CD4-positive, CD25-positive, alpha-beta regulatory T cell (primary cell): ENCODE measurements at regions not wholly inside any gene's neighbourhood (a gene's known extent, or its start where the extent isn't known, plus 50 kb on each side); places are given as distances from the start of the nearest gene placed in this dataset.

Experiments used
- ATAC-seq, 2 donors: fragments of 150-1000 bp; cut with Tn5 transposase; one replicate each; pipeline ENCODE4 v1.10.0; 2021; ENCODE audit warnings: low read depth in 2 of 2, moderate number of reproducible peaks in 2 of 2, moderate library complexity in 1 of 2
- DNase-seq, 3 donors: peaks; one replicate each; pipeline versions ENCODE4 v3.0.0 to v3.0.0-alpha.2; 2012 to 2022; ENCODE audit warnings: mixed read lengths in 1 of 3
- H3K27ac ChIP-seq: one replicate; pipeline ENCODE4 v1.7.0; 2013; ENCODE audit warnings: mild to moderate bottlenecking, low read length; ENCODE audit not compliant: insufficient read depth, poor library complexity, severe bottlenecking
- H3K27me3 ChIP-seq: one replicate; pipeline ENCODE4 v1.7.0; 2013; ENCODE audit warnings: low read length; ENCODE audit not compliant: control insufficient read depth, insufficient read depth
- H3K36me3 ChIP-seq: one replicate; pipeline ENCODE4 v1.7.0; 2013; ENCODE audit warnings: mild to moderate bottlenecking, low read length, moderate library complexity; ENCODE audit not compliant: control insufficient read depth, insufficient read depth
- H3K4me1 ChIP-seq: 2 replicates; pipeline ENCODE4 v1.7.0; 2013; ENCODE audit warnings: mild to moderate bottlenecking, low read length; ENCODE audit not compliant: insufficient read depth, control insufficient read depth, poor library complexity, severe bottlenecking
- H3K4me3 ChIP-seq: one replicate; pipeline ENCODE4 v1.7.0; 2013; ENCODE audit warnings: low read depth, mild to moderate bottlenecking, low read length, moderate library complexity
- H3K9me3 ChIP-seq, 2 experiments: 1 replicate in 1 of 2; 2 replicates in 1 of 2; pipeline ENCODE4 v1.7.0; 2013; ENCODE audit warnings: low read length in 2 of 2, mild to moderate bottlenecking in 1 of 2, moderate library complexity in 1 of 2; ENCODE audit not compliant: control insufficient read depth in 2 of 2
- H3K27ac Mint-ChIP-seq, 3 donors: one replicate each; pipeline ENCODE4 v1.8.0; 2020 to 2022; ENCODE audit warnings: mild to moderate bottlenecking in 3 of 3, mixed read lengths in 3 of 3, moderate library complexity in 2 of 3
- H3K27me3 Mint-ChIP-seq: one replicate; pipeline ENCODE4 v1.8.0; 2022; ENCODE audit warnings: mild to moderate bottlenecking, mixed read lengths
- H3K36me3 Mint-ChIP-seq: one replicate; pipeline ENCODE4 v1.8.0; 2020; ENCODE audit warnings: mixed read lengths
- H3K4me1 Mint-ChIP-seq, 4 donors: one replicate each; pipeline ENCODE4 v1.8.0; 2020 to 2022; ENCODE audit warnings: mixed read lengths in 4 of 4, mild to moderate bottlenecking in 1 of 4
- H3K4me3 Mint-ChIP-seq, 4 donors: one replicate each; pipeline ENCODE4 v1.8.0; 2020 to 2022; ENCODE audit warnings: mild to moderate bottlenecking in 4 of 4, mixed read lengths in 4 of 4, moderate library complexity in 3 of 4
- H3K9me3 Mint-ChIP-seq, 7 donors: one replicate each; pipeline ENCODE4 v1.8.0; 2020 to 2022; ENCODE audit warnings: mixed read lengths in 7 of 7, mild to moderate bottlenecking in 3 of 7, moderate library complexity in 2 of 7

GRCh38 chr20:22307409-22307808 is 277.0 kb downstream of the FOXA2 start:
- no peaks in the 10 kb centered on the region for H3K27me3 Mint-ChIP-seq
- H3K36me3 Mint-ChIP-seq: no peaks in the 10 kb centered on the region
- Histone ChIP-seq H3K4me3 (no peak overlapping the region), H3K4me1 (no peaks in the 10 kb centered on the region), H3K9me3 (no peaks in the 10 kb centered on the region), H3K27me3 (no peaks in the 10 kb centered on the region), H3K36me3 (no peaks in the 10 kb centered on the region), H3K27ac (no peak overlapping the region)
- H3K27ac Mint-ChIP-seq: no peak overlapping the region
- no peaks in the 10 kb centered on the region for H3K4me1 Mint-ChIP-seq
- peaks cover 0 to 5% (median 1%) of the 10 kb centered on the region in 7 donors for H3K9me3 Mint-ChIP-seq
- no peak for ATAC-seq
- DNase-seq: no peak
- H3K4me3 Mint-ChIP-seq: no peak overlapping the region

- Histone ChIP-seq H3K36me3 (no peaks in the 10 kb centered on the region), H3K27ac (no peak overlapping the region), H3K9me3 (no peaks in the 10 kb centered on the region), H3K4me3 (no peak overlapping the region), H3K4me1 (no peaks in the 10 kb centered on the region), H3K27me3 (no peaks in the 10 kb centered on the region)
- Mint-ChIP-seq H3K27ac (no peak overlapping the region), H3K27me3 (no peaks in the 10 kb centered on the region), H3K4me3 (no peak overlapping the region), H3K36me3 (no peaks in the 10 kb centered on the region), H3K9me3 (peaks cover 0 to 9% (median 3%) of the 10 kb centered on the region in 7 donors), H3K4me1 (no peaks in the 10 kb centered on the region)
- no peak for DNase-seq
- ATAC-seq: no peak
Observed at GRCh38 chr20:22305381-22305780, 279.0 kb downstream of the FOXA2 start.

GRCh38 chr20:22303523-22303922 is 280.8 kb downstream of the FOXA2 start:
- ATAC-seq (no peak), DNase-seq (no peak)
- H3K4me1 ChIP-seq: no peaks in the 10 kb centered on the region
- H3K27ac ChIP-seq: no peak overlapping the region
- Mint-ChIP-seq H3K4me3 (no peak overlapping the region), H3K27me3 (no peaks in the 10 kb centered on the region), H3K36me3 (no peaks in the 10 kb centered on the region), H3K9me3 (peaks cover 0 to 16% (median 7%) of the 10 kb centered on the region in 7 donors), H3K4me1 (no peaks in the 10 kb centered on the region), H3K27ac (no peak overlapping the region)
- no peak overlapping the region for H3K4me3 ChIP-seq
- no peaks in the 10 kb centered on the region for H3K9me3 ChIP-seq
- H3K27me3 ChIP-seq: no peaks in the 10 kb centered on the region
- H3K36me3 ChIP-seq: no peaks in the 10 kb centered on the region

- H3K27me3 Mint-ChIP-seq: no peaks in the 10 kb centered on the region
- Histone ChIP-seq H3K27ac (no peak overlapping the region), H3K36me3 (no peaks in the 10 kb centered on the region), H3K4me1 (no peaks in the 10 kb centered on the region), H3K4me3 (no peak overlapping the region), H3K9me3 (no peaks in the 10 kb centered on the region), H3K27me3 (no peaks in the 10 kb centered on the region)
- no peaks in the 10 kb centered on the region for H3K4me1 Mint-ChIP-seq
- no peak overlapping the region for H3K4me3 Mint-ChIP-seq
- no peak overlapping the region for H3K27ac Mint-ChIP-seq
- peaks cover 0 to 16% (median 7%) of the 10 kb centered on the region in 7 donors for H3K9me3 Mint-ChIP-seq
- H3K36me3 Mint-ChIP-seq: no peaks in the 10 kb centered on the region
- DNase-seq (no peak), ATAC-seq (no peak)
Observed at GRCh38 chr20:22302039-22302438, 282.3 kb downstream of the FOXA2 start.

- Histone ChIP-seq H3K4me1 (no peaks in the 10 kb centered on the region), H3K27ac (no peak overlapping the region), H3K27me3 (no peaks in the 10 kb centered on the region), H3K9me3 (no peaks in the 10 kb centered on the region), H3K36me3 (no peaks in the 10 kb centered on the region), H3K4me3 (no peak overlapping the region)
- DNase-seq: no peak
- Mint-ChIP-seq H3K36me3 (no peaks in the 10 kb centered on the region), H3K4me3 (no peak overlapping the region), H3K27me3 (no peaks in the 10 kb centered on the region), H3K4me1 (no peaks in the 10 kb centered on the region), H3K9me3 (peaks cover 0 to 7% (median 6%) of the 10 kb centered on the region in 7 donors), H3K27ac (no peak overlapping the region)
- no peak for ATAC-seq
Observed at GRCh38 chr20:22293886-22294285, 290.5 kb downstream of the FOXA2 start.

- Mint-ChIP-seq H3K4me3 (no peak overlapping the region), H3K27me3 (no peaks in the 10 kb centered on the region), H3K4me1 (no peaks in the 10 kb centered on the region), H3K36me3 (no peaks in the 10 kb centered on the region), H3K27ac (no peak overlapping the region), H3K9me3 (peaks cover 0 to 5% (median 3%) of the 10 kb centered on the region in 7 donors)
- Histone ChIP-seq H3K4me1 (no peaks in the 10 kb centered on the region), H3K36me3 (no peaks in the 10 kb centered on the region), H3K27me3 (no peaks in the 10 kb centered on the region), H3K9me3 (no peaks in the 10 kb centered on the region), H3K27ac (no peak overlapping the region), H3K4me3 (no peak overlapping the region)
- ATAC-seq (no peak), DNase-seq (no peak)
Observed at GRCh38 chr20:22289442-22289841, 294.9 kb downstream of the FOXA2 start.

- no peak for ATAC-seq
- no peak overlapping the region for H3K4me3 Mint-ChIP-seq
- no peak overlapping the region for H3K27ac ChIP-seq
- no peaks in the 10 kb centered on the region for H3K4me1 Mint-ChIP-seq
- H3K27me3 ChIP-seq: no peaks in the 10 kb centered on the region
- no peak overlapping the region for H3K27ac Mint-ChIP-seq
- H3K27me3 Mint-ChIP-seq: no peaks in the 10 kb centered on the region
- no peaks in the 10 kb centered on the region for H3K36me3 Mint-ChIP-seq
- no peaks in the 10 kb centered on the region for H3K9me3 ChIP-seq
- no peaks in the 10 kb centered on the region for H3K36me3 ChIP-seq
- H3K4me1 ChIP-seq: no peaks in the 10 kb centered on the region
- DNase-seq: no peak
- H3K4me3 ChIP-seq: no peak overlapping the region
- H3K9me3 Mint-ChIP-seq: peaks cover 0 to 5% (median 3%) of the 10 kb centered on the region in 7 donors
Observed at GRCh38 chr20:22288957-22289356, 295.4 kb downstream of the FOXA2 start.

- no peaks in the 10 kb centered on the region for H3K36me3 Mint-ChIP-seq
- no peak overlapping the region for H3K4me3 Mint-ChIP-seq
- no peaks in the 10 kb centered on the region for H3K27me3 ChIP-seq
- H3K27me3 Mint-ChIP-seq: no peaks in the 10 kb centered on the region
- DNase-seq: no peak
- ATAC-seq: no peak
- H3K4me1 Mint-ChIP-seq: no peaks in the 10 kb centered on the region
- H3K4me3 ChIP-seq: no peak overlapping the region
- H3K27ac Mint-ChIP-seq: no peak overlapping the region
- H3K9me3 ChIP-seq: no peaks in the 10 kb centered on the region
- H3K9me3 Mint-ChIP-seq: peaks cover 0 to 4% (median 2%) of the 10 kb centered on the region in 7 donors
- no peak overlapping the region for H3K27ac ChIP-seq
- H3K36me3 ChIP-seq: no peaks in the 10 kb centered on the region
- no peaks in the 10 kb centered on the region for H3K4me1 ChIP-seq
Observed at GRCh38 chr20:22288156-22288555, 296.2 kb downstream of the FOXA2 start.
